Adrenal gland (tissue), 9 donors: ENCODE measurements at regions not wholly inside any gene's neighbourhood (a gene's known extent, or its start where the extent isn't known, plus 50 kb on each side); places are given as distances from the start of the nearest gene placed in this dataset.
"Not testable (repeated sequence)": the region's sequence is repeated elsewhere in the genome, so short reads cannot be mapped to it uniquely, and the experiment has no call there.

Experiments used
- DNase-seq, 7 donors: peaks; one replicate each; pipeline ENCODE4 v3.0.0-alpha.2; 2019 to 2020
- H3K27ac ChIP-seq, 5 donors: fragments of 200-600 bp; sonication (generic) in 4 of 5; 1 replicate in 3 of 5; 2 replicates in 2 of 5; pipeline versions ENCODE4 v1.5.1 to v1.8.0; 2016 to 2020; ENCODE audit warnings: mild to moderate bottlenecking in 1 of 5
- H3K27me3 ChIP-seq: fragments of 200-600 bp; 2 replicates; pipeline ENCODE4 v1.8.0; 2021
- H3K36me3 ChIP-seq, 2 donors: fragments of 200-600 bp; replicated peaks in 1 of 2; 1 replicate in 1 of 2; 2 replicates in 1 of 2; pipeline versions ENCODE4 v1.5.1 to v1.8.0; 2018 to 2022
- H3K4me1 ChIP-seq, 2 donors: fragments of 200-600 bp; replicated peaks in 1 of 2; 1 replicate in 1 of 2; 2 replicates in 1 of 2; pipeline versions ENCODE4 v1.5.1 to v1.8.0; 2018 to 2021
- H3K4me3 ChIP-seq, 4 donors: fragments of 200-600 bp; sonication (generic) in 3 of 4; one replicate each; pipeline ENCODE4 v1.5.1; 2016 to 2018
- H3K9me3 ChIP-seq, 3 donors: fragments of 200-600 bp; sonication (generic) in 1 of 3; replicated peaks in 1 of 3; 1 replicate in 2 of 3; 2 replicates in 1 of 3; pipeline versions ENCODE4 v1.5.1 to v1.8.0; 2016 to 2021
- CTCF ChIP-seq, 6 experiments: fragments of 450-650 bp in 4 of 6; fragments of 200-600 bp in 2 of 6; sonication (generic) in 1 of 6; IDR thresholded peaks; 1 replicate in 5 of 6; 2 replicates in 1 of 6; pipeline versions ENCODE4 v1.5.1 to v1.8.0; 2016 to 2021; ENCODE audit warnings: antibody characterized with exemption in 6 of 6, mild to moderate bottlenecking in 2 of 6, moderate library complexity in 1 of 6
- POLR2A ChIP-seq, 2 donors: fragments of 450-650 bp; IDR thresholded peaks; one replicate each; pipeline ENCODE4 v1.6.1; 2017; ENCODE audit warnings: antibody characterized with exemption in 2 of 2, mild to moderate bottlenecking in 2 of 2, moderate library complexity in 1 of 2
- WGBS, 4 donors: extraction: QIAGEN DNeasy Blood & Tissue Kit in 2 of 4; methylation state at CpG; one replicate each; pipeline versions ENCODE4 v1.1.5 to v1.1.7; 2013 to 2017; 5-methylcytosine and 5-hydroxymethylcytosine counted together
- intact Hi-C, 2 donors: fragments of 100-400 bp; cut with DNase I; formaldehyde crosslinking; loops; one replicate each; pipeline versions ENCODE4 v1.14.1 to v1.15.0; 2022 to 2023
- donor health status: healthy with polysubstance abuse.
- donor health status: Bipolar disorder and iron deficiency.
- donor health status: DM: yes; HTN: yes; CAD: no.
- donor health status: DM: no; HTN: no; CAD: no.
- donor health status: DM: no; HTN: no; CAD: no.

- no peaks in the 10 kb centered on the region for H3K4me1 ChIP-seq
- TF ChIP-seq CTCF (IDR thresholded peaks at IDR 0.05) (no peak), POLR2A (IDR thresholded peaks at IDR 0.05) (no peak)
- no peaks in the 10 kb centered on the region for H3K9me3 ChIP-seq
- H3K36me3 ChIP-seq = no peaks in the 10 kb centered on the region
- H3K27ac ChIP-seq = no peak overlapping the region
- DNase-seq = no peak
- intact Hi-C loops = no loop called here
- H3K4me3 ChIP-seq = no peak overlapping the region
- no peaks in the 10 kb centered on the region for H3K27me3 ChIP-seq
- WGBS, 4 donors = 50 to 69% (median 64%) methylated on average over 1 of the region's 1 CpG
These were observed 128.2 kb downstream of the SLC7A11 start for GRCh38 chr4:138113819-138114400.

- H3K27me3 ChIP-seq, H3K4me1 ChIP-seq, H3K27ac ChIP-seq, H3K4me3 ChIP-seq, H3K36me3 ChIP-seq, intact Hi-C loops, DNase-seq, H3K9me3 ChIP-seq: not testable (repeated sequence)
- 91 to 95% (median 94%) methylated on average over 8 of the region's 8 CpGs for WGBS, 4 donors
These were observed 129.3 kb downstream of the SLC7A11 start for GRCh38 chr4:138112890-138113289.

GRCh38 chr4:138112389-138112788, 129.8 kb downstream of the SLC7A11 start:
- Histone ChIP-seq H3K4me1 (no peaks in the 10 kb centered on the region), H3K9me3 (no peaks in the 10 kb centered on the region), H3K27me3 (no peaks in the 10 kb centered on the region), H3K27ac (no peak overlapping the region), H3K4me3 (no peak overlapping the region), H3K36me3 (no peaks in the 10 kb centered on the region)
- TF ChIP-seq CTCF (IDR thresholded peaks at IDR 0.05) = no peak
- intact Hi-C loops = no loop called here
- WGBS, 4 donors = 84 to 97% (median 95%) methylated on average over 2 of the region's 2 CpGs
- no peak for DNase-seq

- no peak for DNase-seq
- whole genome bisulfite sequencing, 4 donors = 80 to 94% (median 88%) methylated on average over 3 of the region's 3 CpGs
- intact Hi-C loops = no loop called here
These were observed 130.6 kb downstream of the SLC7A11 start for GRCh38 chr4:138111462-138112000.

More at GRCh38 chr4:138111462-138112000, 130.6 kb downstream of the SLC7A11 start:
- no peak overlapping the region for H3K27ac ChIP-seq
- H3K27me3 ChIP-seq = no peaks in the 10 kb centered on the region
- no peaks in the 10 kb centered on the region for H3K36me3 ChIP-seq
- H3K4me1 ChIP-seq = no peaks in the 10 kb centered on the region
- no peak overlapping the region for H3K4me3 ChIP-seq
- no peaks in the 10 kb centered on the region for H3K9me3 ChIP-seq
- TF ChIP-seq POLR2A (IDR thresholded peaks at IDR 0.05) (no peak), CTCF (IDR thresholded peaks at IDR 0.05) (no peak)
